K562 (cell line): ENCODE measurements at regions not wholly inside any gene's neighbourhood (a gene's known extent, or its start where the extent isn't known, plus 50 kb on each side); places are given as distances from the start of the nearest gene placed in this dataset.

Source experiments
- FOXA3 ChIP-seq, 2 experiments: fragments of 450-650 bp in 1 of 2; sonication (generic) in 1 of 2; formaldehyde crosslinking; IDR thresholded peaks in 1 of 2; conservative IDR thresholded peaks in 1 of 2; 2 replicates each; pipeline versions ENCODE4 v1.4.0 to v1.8.0; 2020 to 2022; ENCODE audit warnings: mild to moderate bottlenecking in 2 of 2, missing genetic modification reagents in 1 of 2
- JUND ChIP-seq, 2 experiments: IDR thresholded peaks; 2 replicates in 1 of 2; 3 replicates in 1 of 2; pipeline ENCODE4 v1.6.1; 2011; ENCODE audit warnings: borderline replicate concordance in 2 of 2, low read depth in 2 of 2, low read length in 2 of 2, improper control_type of control experiment in 1 of 2, missing biosample characterization in 1 of 2, missing genetic modification characterization in 1 of 2, missing genetic modification reagents in 1 of 2
- ZNF780A ChIP-seq: fragments of 250-450 bp; sonication (Bioruptor Pico); IDR thresholded peaks from 2 replicates; pipeline ENCODE4 v1.5.0; 2021; ENCODE audit warnings: mild to moderate bottlenecking
- TF ChIP-seq, protein P1 (sequence below): sonication (generic); formaldehyde crosslinking; IDR thresholded peaks from 2 replicates; pipeline ENCODE4 v1.8.1; 2022; ENCODE audit warnings: missing genetic modification reagents

DNA sequence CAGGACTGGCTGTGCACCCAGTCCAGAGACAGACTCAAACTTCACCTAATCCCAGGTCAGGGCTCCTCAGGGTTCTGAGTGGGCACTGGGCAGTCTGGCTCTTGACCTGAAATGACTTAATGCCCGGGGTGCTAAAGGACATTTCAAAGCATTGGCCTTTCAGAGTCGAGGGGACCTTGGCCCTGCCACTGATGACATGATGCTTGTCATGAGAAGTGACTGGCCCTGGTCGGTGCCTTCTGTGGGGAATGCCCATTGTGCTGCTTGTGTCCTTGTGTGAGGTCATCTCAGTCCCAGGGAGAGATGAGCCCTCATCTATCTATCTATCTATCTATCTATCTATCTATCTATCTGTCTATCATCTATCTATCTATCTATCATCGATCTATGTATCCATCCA, 81.3 kb downstream of the CTAGE1 start:
- TF ChIP-seq JUND (IDR thresholded peaks at IDR 0.05; ENCODE audit: borderline replicate concordance, low read depth, low read length) = no peak
- no peak for TF ChIP-seq JUND (tag; IDR thresholded peaks at IDR 0.05; ENCODE audit: borderline replicate concordance, low read depth, low read length)
- TF ChIP-seq, protein P1, sequence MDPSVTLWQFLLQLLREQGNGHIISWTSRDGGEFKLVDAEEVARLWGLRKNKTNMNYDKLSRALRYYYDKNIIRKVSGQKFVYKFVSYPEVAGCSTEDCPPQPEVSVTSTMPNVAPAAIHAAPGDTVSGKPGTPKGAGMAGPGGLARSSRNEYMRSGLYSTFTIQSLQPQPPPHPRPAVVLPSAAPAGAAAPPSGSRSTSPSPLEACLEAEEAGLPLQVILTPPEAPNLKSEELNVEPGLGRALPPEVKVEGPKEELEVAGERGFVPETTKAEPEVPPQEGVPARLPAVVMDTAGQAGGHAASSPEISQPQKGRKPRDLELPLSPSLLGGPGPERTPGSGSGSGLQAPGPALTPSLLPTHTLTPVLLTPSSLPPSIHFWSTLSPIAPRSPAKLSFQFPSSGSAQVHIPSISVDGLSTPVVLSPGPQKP (CRISPR knock-in tag) = no peak
- no peak for TF ChIP-seq FOXA3 (CRISPR knock-in tag; conservative IDR thresholded peaks at IDR 0.05 in 1 of 2, IDR thresholded peaks at IDR 0.05 in 1 of 2)
- TF ChIP-seq ZNF780A (CRISPR knock-in tag) = no peak
